GM23338 (cell line): ENCODE measurements at regions not wholly inside any gene's neighbourhood (a gene's known extent, or its start where the extent isn't known, plus 50 kb on each side); places are given as distances from the start of the nearest gene placed in this dataset.

Experiments
- ATAC-seq: fragments of 200-7000 bp; cut with Tn5 transposase; 3 replicates; pipeline ENCODE4 v1.9.1; 2020
- DNase-seq: peaks from one replicate; pipeline ENCODE4 v3.0.0-alpha.2; 2015; ENCODE audit warnings: low spot score
- H2AFZ ChIP-seq: fragments of 200-600 bp; sonication (generic); 2 replicates; pipeline ENCODE4 v1.8.0; 2016; ENCODE audit warnings: antibody characterized with exemption, mild to moderate bottlenecking, moderate library complexity
- H3F3A ChIP-seq: fragments of 200-600 bp; sonication (generic); replicated peaks from 2 replicates; pipeline ENCODE4 v1.8.0; 2017; ENCODE audit warnings: antibody characterized with exemption, mixed run types, low read depth
- H3K27ac ChIP-seq: fragments of 200-600 bp; sonication (generic); 2 replicates; pipeline ENCODE4 v1.6.1; 2016; ENCODE audit warnings: low read depth
- H3K27me3 ChIP-seq: fragments of 200-600 bp; sonication (generic); 2 replicates; pipeline ENCODE4 v1.8.0; 2016; ENCODE audit warnings: mild to moderate bottlenecking, mixed run types, moderate library complexity; ENCODE audit not compliant: insufficient read depth
- H3K36me3 ChIP-seq: fragments of 200-600 bp; sonication (generic); 2 replicates; pipeline ENCODE4 v1.8.0; 2016; ENCODE audit warnings: mild to moderate bottlenecking; ENCODE audit not compliant: insufficient read depth
- H3K4me1 ChIP-seq: fragments of 200-600 bp; sonication (generic); 2 replicates; pipeline ENCODE4 v1.8.0; 2016; ENCODE audit warnings: mild to moderate bottlenecking, moderate library complexity; ENCODE audit not compliant: insufficient read depth
- H3K4me2 ChIP-seq: fragments of 200-600 bp; sonication (generic); 2 replicates; pipeline ENCODE4 v1.7.1; 2017; ENCODE audit warnings: mixed run types
- H3K4me3 ChIP-seq: fragments of 200-600 bp; sonication (generic); 2 replicates; pipeline ENCODE4 v1.6.1; 2016; ENCODE audit warnings: mixed run types
- H3K79me2 ChIP-seq: fragments of 200-600 bp; sonication (generic); replicated peaks from 2 replicates; pipeline ENCODE4 v1.8.0; 2017; ENCODE audit warnings: mild to moderate bottlenecking; ENCODE audit not compliant: insufficient read depth
- H3K9me2 ChIP-seq: fragments of 200-600 bp; sonication (generic); 2 replicates; pipeline ENCODE4 v1.8.0; 2017; ENCODE audit not compliant: insufficient read depth
- H4K20me1 ChIP-seq: fragments of 200-600 bp; sonication (generic); replicated peaks from 2 replicates; pipeline ENCODE4 v1.8.0; 2017; ENCODE audit warnings: mild to moderate bottlenecking; ENCODE audit not compliant: insufficient read depth
- H3K27ac Mint-ChIP-seq: 2 replicates; pipeline ENCODE4 v1.8.0; 2020; ENCODE audit warnings: inconsistent platforms, mild to moderate bottlenecking, moderate library complexity, mixed read lengths
- H3K27me3 Mint-ChIP-seq: 3 replicates; pipeline ENCODE4 v1.8.0; 2022; ENCODE audit warnings: low read depth, mild to moderate bottlenecking, moderate library complexity, mixed read lengths, inconsistent platforms; ENCODE audit not compliant: insufficient read depth, poor library complexity
- H3K36me3 Mint-ChIP-seq: 3 replicates; pipeline ENCODE4 v1.8.0; 2021; ENCODE audit warnings: low read depth, mild to moderate bottlenecking, inconsistent platforms, moderate library complexity, mixed read lengths
- H3K4me1 Mint-ChIP-seq: 3 replicates; pipeline ENCODE4 v1.8.0; 2020; ENCODE audit warnings: mild to moderate bottlenecking, inconsistent platforms, mixed read lengths
- H3K4me3 Mint-ChIP-seq: 3 replicates; pipeline ENCODE4 v1.8.0; 2021; ENCODE audit warnings: moderate library complexity, mild to moderate bottlenecking, inconsistent platforms, mixed read lengths
- H3K9me3 Mint-ChIP-seq: 3 replicates; pipeline ENCODE4 v1.8.0; 2020; ENCODE audit warnings: moderate library complexity, mild to moderate bottlenecking, inconsistent platforms, mixed read lengths
- CREB1 ChIP-seq: fragments of 250-450 bp; sonication (Bioruptor Pico); IDR thresholded peaks from 2 replicates; pipeline ENCODE4 v1.5.0; 2020; ENCODE audit warnings: low read depth, mild to moderate bottlenecking, moderate library complexity
- CTCF ChIP-seq, 2 experiments: fragments of 200-600 bp in 1 of 2; sonication (generic) in 1 of 2; conservative IDR thresholded peaks; 2 replicates each; pipeline versions ENCODE4 v1.5.1 to v1.6.1; 2016 to 2017; ENCODE audit warnings: antibody characterized with exemption in 2 of 2, low read depth in 2 of 2, mild to moderate bottlenecking in 2 of 2, moderate library complexity in 1 of 2
- ETS1 ChIP-seq: IDR thresholded peaks from 2 replicates; pipeline ENCODE4 v1.6.1; 2016; ENCODE audit warnings: antibody characterized with exemption
- EZH2 ChIP-seq: fragments of 200-600 bp; sonication (generic); IDR thresholded peaks from one replicate; pipeline ENCODE4 v1.8.0; 2017; ENCODE audit warnings: antibody characterized with exemption, mild to moderate bottlenecking, low read depth; ENCODE audit not compliant: unreplicated experiment
- EZH2phosphoT487 ChIP-seq: fragments of 200-600 bp; sonication (generic); IDR thresholded peaks from one replicate; pipeline ENCODE4 v1.8.1; 2018; ENCODE audit warnings: antibody characterized with exemption; ENCODE audit not compliant: unreplicated experiment
- JUNB ChIP-seq: IDR thresholded peaks from one replicate; pipeline ENCODE4 v1.6.1; 2016; ENCODE audit warnings: antibody characterized with exemption; ENCODE audit not compliant: unreplicated experiment
- NANOG ChIP-seq: IDR thresholded peaks from 2 replicates; pipeline ENCODE4 v1.6.1; 2016; ENCODE audit warnings: antibody characterized with exemption, borderline replicate concordance
- POLR2AphosphoS5 ChIP-seq: IDR thresholded peaks from 2 replicates; pipeline ENCODE4 v1.6.1; 2016; ENCODE audit warnings: antibody characterized with exemption, low read depth
- REST ChIP-seq: IDR thresholded peaks from one replicate; pipeline ENCODE4 v1.6.1; 2018; ENCODE audit warnings: antibody characterized with exemption; ENCODE audit not compliant: unreplicated experiment
- STAT1 ChIP-seq: IDR thresholded peaks from one replicate; pipeline ENCODE4 v1.6.1; 2016; ENCODE audit warnings: antibody characterized with exemption; ENCODE audit not compliant: unreplicated experiment
- ZNF114 ChIP-seq: fragments of 250-450 bp; sonication (Bioruptor Pico); IDR thresholded peaks from 2 replicates; pipeline ENCODE4 v1.5.0; 2020; ENCODE audit warnings: mild to moderate bottlenecking, moderate library complexity
- ZNF331 ChIP-seq: fragments of 250-450 bp; sonication (Bioruptor Pico); IDR thresholded peaks from 2 replicates; pipeline ENCODE4 v1.5.0; 2020; ENCODE audit warnings: low read depth, mild to moderate bottlenecking, moderate library complexity
- ZNF462 ChIP-seq: fragments of 250-450 bp; sonication (Bioruptor Pico); IDR thresholded peaks from 2 replicates; pipeline ENCODE4 v1.5.0; 2020; ENCODE audit warnings: mild to moderate bottlenecking, moderate library complexity

GRCh38 chr4:38275331-38276100, 315.3 kb downstream of the PTTG2 start:
- no peak overlapping the region; the same call in 1 of the 2 replicates for H2AFZ ChIP-seq
- no peaks in the 10 kb centered on the region for H4K20me1 ChIP-seq
- H3K9me2 ChIP-seq, result 0 out of 2 replicates have a peak, but pooled peaks cover 9% of the 10 kb centered on the region
- H3F3A ChIP-seq, result no peaks in the 10 kb centered on the region
- no peak overlapping the region for H3K27ac ChIP-seq
- H3K36me3 Mint-ChIP-seq, result no peaks in the 10 kb centered on the region
- peaks cover 14% of the 10 kb centered on the region; the same call in 2 of the 3 replicates for H3K9me3 Mint-ChIP-seq
- H3K4me1 Mint-ChIP-seq, result peaks cover 8% of the 10 kb centered on the region
- H3K4me1 ChIP-seq, result no peaks in the 10 kb centered on the region
- no peak overlapping the region for H3K4me3 Mint-ChIP-seq
- no peaks in the 10 kb centered on the region for H3K79me2 ChIP-seq
- ATAC-seq (no peak), DNase-seq (no peak)
- H3K27ac Mint-ChIP-seq, result no peak overlapping the region
- peaks cover 6% of the 10 kb centered on the region for H3K27me3 Mint-ChIP-seq
- TF ChIP-seq ZNF462 (CRISPR knock-in tag) (no peak), CTCF (conservative IDR thresholded peaks at IDR 0.05; ENCODE audit: low read depth in 2 of 2) (no peak), POLR2AphosphoS5 (no peak), EZH2 (no peak), ZNF331 (CRISPR knock-in tag) (no peak), EZH2phosphoT487 (no peak), STAT1 (no peak), ETS1 (no peak), NANOG (no peak), ZNF114 (no peak), CREB1 (CRISPR knock-in tag) (no peak), JUNB (no peak), REST (no peak)
- H3K4me3 ChIP-seq, result no peak overlapping the region
- H3K36me3 ChIP-seq, result no peaks in the 10 kb centered on the region
- H3K27me3 ChIP-seq, result no peaks in the 10 kb centered on the region
- no peak overlapping the region for H3K4me2 ChIP-seq
